Psoas muscle (tissue), 7 donors: ENCODE measurements at regions not wholly inside any gene's neighbourhood (a gene's known extent, or its start where the extent isn't known, plus 50 kb on each side); places are given as distances from the start of the nearest gene placed in this dataset.

Source experiments
- ATAC-seq, 4 donors: fragments of 200-7000 bp; cut with Tn5 transposase; one replicate each; pipeline ENCODE4 v1.9.1; 2020; ENCODE audit warnings: moderate library complexity in 3 of 4, mild to moderate bottlenecking in 2 of 4
- DNase-seq, 2 donors: peaks; one replicate each; pipeline ENCODE4 v3.0.0-alpha.2; 2020
- H3K27ac ChIP-seq: fragments of 200-600 bp; one replicate; pipeline ENCODE4 v1.8.0; 2022
- H3K27me3 ChIP-seq, 3 donors: fragments of 200-600 bp in 1 of 3; one replicate each; pipeline versions ENCODE4 v1.6.1 to v1.8.0; 2013 to 2022; ENCODE audit warnings: low read length in 2 of 3, mild to moderate bottlenecking in 2 of 3, moderate library complexity in 1 of 3; ENCODE audit not compliant: insufficient read depth in 3 of 3
- H3K36me3 ChIP-seq, 2 donors: fragments of 200-600 bp in 1 of 2; one replicate each; pipeline versions ENCODE4 v1.6.1 to v1.8.0; 2013 to 2022; ENCODE audit warnings: low read depth in 1 of 2, mild to moderate bottlenecking in 1 of 2, moderate library complexity in 1 of 2; ENCODE audit not compliant: insufficient read depth in 1 of 2
- H3K4me1 ChIP-seq: fragments of 200-600 bp; one replicate; pipeline ENCODE4 v1.8.0; 2022
- H3K4me3 ChIP-seq: fragments of 200-600 bp; one replicate; pipeline ENCODE4 v1.8.0; 2022; ENCODE audit warnings: mild to moderate bottlenecking
- H3K9me3 ChIP-seq: fragments of 200-600 bp; one replicate; pipeline ENCODE4 v1.8.0; 2022
- WGBS, 3 donors: extraction: QIAGEN DNeasy Blood & Tissue Kit; methylation state at CpG; one replicate each; pipeline versions ENCODE4 v1.1.6 to v1.1.7; 2013; 5-methylcytosine and 5-hydroxymethylcytosine counted together
- intact Hi-C, 2 donors: fragments of 100-400 bp; cut with DNase I; formaldehyde crosslinking; loops; one replicate each; pipeline versions ENCODE4 v1.11.0 to v1.14.2; 2022
- TF ChIP-seq, protein P1 (sequence below): fragments of 200-600 bp; IDR thresholded peaks from one replicate; pipeline ENCODE4 v1.8.0; 2022; ENCODE audit warnings: antibody characterized with exemption
- donor health status: healthy with polysubstance abuse.
- donor health status: DM: no; HTN: no; CAD: no; lungs with moderate emphysema.
- donor health status: Bipolar disorder and iron deficiency.
- donor health status: healthy.
- donor health status: DM: yes; HTN: yes; CAD: no.
- donor health status: DM: no; HTN: no; CAD: no.
- donor health status: DM: yes; HTN: yes; CAD: no.

DNA sequence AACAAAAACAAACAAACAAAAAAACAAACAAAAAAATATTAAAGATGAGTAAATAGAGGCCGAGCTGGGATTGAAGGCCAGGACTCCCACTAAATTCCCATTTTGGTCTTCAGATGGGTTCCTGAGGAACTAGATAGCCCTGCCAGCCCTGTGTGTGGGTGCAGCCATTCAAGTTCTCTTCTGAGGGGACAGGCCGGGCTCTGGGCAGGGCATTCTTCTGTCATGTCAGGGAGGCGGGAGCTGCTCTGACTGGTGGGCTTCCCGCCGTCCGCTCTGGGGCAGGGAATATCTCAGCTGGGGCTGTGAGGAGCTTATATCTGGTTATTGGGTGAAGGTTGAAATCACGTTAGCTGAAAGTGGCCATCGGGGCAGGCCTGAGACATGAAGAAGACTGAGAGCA, 127.3 kb upstream of the CXCR4 start:
- ATAC-seq: no peak
- Histone ChIP-seq H3K36me3 (no peaks in the 10 kb centered on the region), H3K27me3 (no peaks in the 10 kb centered on the region), H3K4me3 (no peak overlapping the region), H3K9me3 (no peaks in the 10 kb centered on the region), H3K27ac (no peak overlapping the region), H3K4me1 (no peaks in the 10 kb centered on the region)
- 94 to 96% (median 95%) methylated on average over 8 of the region's 8 CpGs for WGBS, 3 donors
- TF ChIP-seq, protein P1, sequence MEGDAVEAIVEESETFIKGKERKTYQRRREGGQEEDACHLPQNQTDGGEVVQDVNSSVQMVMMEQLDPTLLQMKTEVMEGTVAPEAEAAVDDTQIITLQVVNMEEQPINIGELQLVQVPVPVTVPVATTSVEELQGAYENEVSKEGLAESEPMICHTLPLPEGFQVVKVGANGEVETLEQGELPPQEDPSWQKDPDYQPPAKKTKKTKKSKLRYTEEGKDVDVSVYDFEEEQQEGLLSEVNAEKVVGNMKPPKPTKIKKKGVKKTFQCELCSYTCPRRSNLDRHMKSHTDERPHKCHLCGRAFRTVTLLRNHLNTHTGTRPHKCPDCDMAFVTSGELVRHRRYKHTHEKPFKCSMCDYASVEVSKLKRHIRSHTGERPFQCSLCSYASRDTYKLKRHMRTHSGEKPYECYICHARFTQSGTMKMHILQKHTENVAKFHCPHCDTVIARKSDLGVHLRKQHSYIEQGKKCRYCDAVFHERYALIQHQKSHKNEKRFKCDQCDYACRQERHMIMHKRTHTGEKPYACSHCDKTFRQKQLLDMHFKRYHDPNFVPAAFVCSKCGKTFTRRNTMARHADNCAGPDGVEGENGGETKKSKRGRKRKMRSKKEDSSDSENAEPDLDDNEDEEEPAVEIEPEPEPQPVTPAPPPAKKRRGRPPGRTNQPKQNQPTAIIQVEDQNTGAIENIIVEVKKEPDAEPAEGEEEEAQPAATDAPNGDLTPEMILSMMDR: no peak
- intact Hi-C loops: no loop called here
- no peak for DNase-seq

DNA sequence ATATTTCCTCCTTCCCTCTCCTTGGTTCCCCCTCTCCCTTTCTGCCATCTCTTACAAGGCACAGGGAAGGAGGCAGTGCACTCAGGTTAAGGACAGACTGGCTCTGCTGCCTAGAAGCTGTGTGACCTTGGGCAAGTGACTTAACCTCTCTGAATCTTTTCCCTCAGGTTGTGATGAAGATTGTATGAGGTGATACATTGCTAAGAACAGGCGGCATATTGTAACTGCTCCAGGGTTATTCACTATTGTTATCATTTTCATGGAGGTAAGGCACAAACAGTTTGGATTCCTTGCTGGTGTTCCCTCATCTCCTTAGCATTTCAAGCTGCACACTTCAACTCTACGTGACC, 126.6 kb upstream of the CXCR4 start:
- DNase-seq (no peak), ATAC-seq (no peak)
- TF ChIP-seq, protein P1: no peak
- Histone ChIP-seq H3K27ac (no peak overlapping the region), H3K4me1 (no peaks in the 10 kb centered on the region), H3K9me3 (no peaks in the 10 kb centered on the region), H3K36me3 (no peaks in the 10 kb centered on the region), H3K4me3 (no peak overlapping the region), H3K27me3 (no peaks in the 10 kb centered on the region)
- 94 to 96% (median 94%) methylated on average over 2 of the region's 2 CpGs for WGBS, 3 donors
- intact Hi-C loops: no loop called here

DNA sequence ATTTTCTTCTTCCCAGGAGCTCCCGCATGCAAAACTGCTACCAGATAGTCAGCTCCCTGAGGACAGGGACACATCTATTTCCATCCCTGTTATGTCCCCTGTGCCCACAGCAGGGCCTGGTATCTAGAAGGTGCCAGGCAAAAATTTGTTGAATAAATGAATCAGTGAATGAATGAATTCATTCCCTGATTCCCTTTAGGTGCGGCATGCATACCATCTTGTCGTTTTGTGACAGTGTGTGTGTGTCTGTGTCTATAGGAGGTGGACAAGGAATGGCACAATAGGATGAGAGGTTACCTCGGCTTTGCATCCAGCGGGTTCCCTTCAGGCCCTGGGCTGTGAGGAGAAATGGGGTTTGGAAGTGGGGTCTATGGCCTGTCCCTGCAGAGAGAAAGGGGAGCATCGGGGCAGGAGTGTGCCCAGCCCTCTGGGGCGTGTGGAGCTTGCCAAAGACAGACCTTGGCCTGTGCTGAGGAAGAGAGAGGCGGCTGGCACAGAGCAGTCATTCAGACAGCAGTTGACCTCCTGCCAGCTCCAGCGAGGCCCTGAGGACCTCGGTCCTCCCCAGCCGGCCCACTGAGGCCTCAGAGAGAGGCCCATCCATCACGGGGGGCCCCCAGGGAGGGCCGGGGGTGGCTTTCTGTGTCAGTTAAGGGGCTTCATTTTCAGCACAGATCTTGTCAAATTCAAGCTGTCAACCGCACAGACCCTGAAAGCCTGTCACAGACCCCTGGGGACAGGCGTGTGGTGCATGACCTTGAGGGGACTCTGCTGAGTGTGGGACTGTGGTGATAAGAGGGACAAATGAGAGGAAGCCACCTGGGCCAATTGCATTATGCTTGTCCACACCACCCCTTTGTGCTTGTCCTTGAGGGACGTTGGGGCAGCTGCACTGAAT, 125.9 kb upstream of the CXCR4 start:
- no peak overlapping the region for H3K4me3 ChIP-seq
- intact Hi-C loops: no loop called here

DNA sequence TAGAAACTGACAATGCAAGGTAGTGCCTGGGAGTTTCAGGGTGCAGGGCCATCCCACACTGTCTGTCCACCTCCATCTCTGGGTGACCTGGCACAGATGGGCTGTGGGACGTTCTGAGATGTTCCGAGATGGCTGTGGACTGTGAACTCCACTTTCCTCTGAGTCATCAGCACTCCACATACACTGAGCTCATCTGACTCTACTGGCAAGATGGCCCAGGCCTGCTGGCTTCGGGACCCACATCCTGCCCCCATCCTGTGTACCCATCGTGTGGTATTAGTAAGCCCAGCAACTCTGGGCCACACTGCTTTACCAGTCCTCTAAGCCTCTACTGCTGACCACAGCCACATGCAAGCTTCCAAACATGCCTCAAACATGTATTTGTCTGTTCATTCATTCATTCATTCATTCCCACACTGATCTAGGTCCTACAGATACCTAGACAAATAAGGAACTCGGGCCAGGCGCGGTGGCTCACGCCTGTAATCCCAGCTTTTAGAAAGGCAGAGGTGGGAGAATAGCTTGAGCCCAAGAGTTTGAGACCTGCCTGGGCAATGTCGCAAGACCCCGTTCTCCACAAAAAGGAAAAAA, 124.8 kb upstream of the CXCR4 start:
- Histone ChIP-seq H3K36me3 (no peaks in the 10 kb centered on the region), H3K4me1 (peaks cover 13% of the 10 kb centered on the region), H3K27me3 (no peaks in the 10 kb centered on the region), H3K9me3 (no peaks in the 10 kb centered on the region), H3K27ac (no peak overlapping the region), H3K4me3 (no peak overlapping the region)
- ATAC-seq (no peak), DNase-seq (no peak)
- WGBS, 3 donors: 70 to 85% (median 78%) methylated on average over 9 to 10 of the region's 10 CpGs
- TF ChIP-seq, protein P1: no peak
- intact Hi-C loops: no loop called here

More for the DNA sequence above, 125.9 kb upstream of the CXCR4 start:
- DNase-seq (no peak), ATAC-seq (no peak)
- Histone ChIP-seq H3K27ac (no peak overlapping the region), H3K36me3 (no peaks in the 10 kb centered on the region), H3K9me3 (no peaks in the 10 kb centered on the region), H3K4me1 (peaks cover 3% of the 10 kb centered on the region), H3K27me3 (no peaks in the 10 kb centered on the region)
- 57 to 71% (median 58%) methylated on average over 15 to 16 of the region's 16 CpGs for WGBS, 3 donors
- TF ChIP-seq, protein P1: no peak
